Upper lobe of left lung (tissue), 6 donors: ENCODE measurements at regions not wholly inside any gene's neighbourhood (a gene's known extent, or its start where the extent isn't known, plus 50 kb on each side); places are given as distances from the start of the nearest gene placed in this dataset.
"Not testable (repeated sequence)": the region's sequence is repeated elsewhere in the genome, so short reads cannot be mapped to it uniquely, and the experiment has no call there.

Source experiments
- ATAC-seq, 2 donors: fragments of 200-7000 bp; cut with Tn5 transposase; one replicate each; pipeline ENCODE4 v1.9.1; 2022; ENCODE audit warnings: mild to moderate bottlenecking in 2 of 2, moderate library complexity in 2 of 2; ENCODE audit not compliant: low FRiP score in 2 of 2
- DNase-seq, 2 donors: peaks; one replicate each; pipeline ENCODE4 v3.0.0-alpha.2; 2019 to 2020
- H3K27ac ChIP-seq, 4 donors: fragments of 200-600 bp; sonication (generic); one replicate each; pipeline ENCODE4 v1.5.1; 2016 to 2019
- H3K27me3 ChIP-seq, 4 donors: fragments of 200-600 bp; sonication (generic); one replicate each; pipeline ENCODE4 v1.5.1; 2017 to 2019
- H3K36me3 ChIP-seq, 4 donors: fragments of 200-600 bp; sonication (generic); one replicate each; pipeline ENCODE4 v1.5.1; 2016 to 2019
- H3K4me1 ChIP-seq, 4 donors: fragments of 200-600 bp; sonication (generic); one replicate each; pipeline ENCODE4 v1.5.1; 2018 to 2019
- H3K4me3 ChIP-seq, 4 donors: fragments of 200-600 bp; sonication (generic); one replicate each; pipeline ENCODE4 v1.5.1; 2017 to 2019; ENCODE audit warnings: mild to moderate bottlenecking in 2 of 4, moderate library complexity in 1 of 4
- H3K9me3 ChIP-seq, 4 donors: fragments of 200-600 bp; sonication (generic); one replicate each; pipeline ENCODE4 v1.5.1; 2018 to 2019
- EP300 ChIP-seq, 4 donors: sonication (generic); formaldehyde crosslinking; IDR thresholded peaks; one replicate each; pipeline ENCODE4 v1.5.1; 2017; ENCODE audit warnings: antibody characterized with exemption in 4 of 4, control low read depth in 2 of 4
- POLR2A ChIP-seq, 4 donors: fragments of 450-650 bp; IDR thresholded peaks; one replicate each; pipeline ENCODE4 v1.5.1; 2016 to 2017; ENCODE audit warnings: antibody characterized with exemption in 4 of 4, mild to moderate bottlenecking in 2 of 4
- POLR2AphosphoS5 ChIP-seq, 2 donors: sonication (generic); formaldehyde crosslinking; IDR thresholded peaks; one replicate each; pipeline ENCODE4 v1.5.1; 2017; ENCODE audit warnings: antibody characterized with exemption in 2 of 2
- WGBS, 2 donors: methylation state at CpG; one replicate each; pipeline ENCODE4 v1.1.5; 2017 to 2018; 5-methylcytosine and 5-hydroxymethylcytosine counted together
- TF ChIP-seq, protein P1 (sequence below), 6 experiments: fragments of 450-650 bp in 4 of 6; fragments of 200-600 bp in 2 of 6; sonication (generic) in 2 of 6; IDR thresholded peaks; one replicate each; pipeline ENCODE4 v1.5.1; 2016 to 2019; ENCODE audit warnings: antibody characterized with exemption in 6 of 6
- donor health status: DM: no; HTN: no; CAD: no; lungs with moderate emphysema.
- donor health status: DM: no; HTN: yes; CAD: no; lungs with severe emphysema.

DNA sequence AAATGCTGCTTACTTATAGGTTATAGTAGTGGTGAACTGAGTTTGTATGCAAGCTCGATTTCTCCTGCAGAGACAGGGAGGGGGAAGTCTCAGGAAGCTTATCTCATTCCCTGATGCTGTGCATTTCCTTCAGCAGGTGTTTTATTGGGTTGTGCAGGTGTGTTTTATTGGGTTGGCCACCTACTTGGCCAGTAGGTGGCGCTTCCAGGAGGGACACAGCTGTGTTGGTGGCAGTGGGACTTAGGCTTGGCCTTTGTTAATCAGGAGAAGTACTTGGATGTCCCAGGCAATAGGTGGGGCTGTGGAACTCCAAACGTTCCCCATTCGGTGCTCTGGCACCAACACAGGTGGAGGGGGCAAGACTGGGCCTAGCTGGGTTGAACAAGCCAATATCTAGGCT lies 196.0 kb upstream of the DCAF8L1 start:
- ATAC-seq: no peak
- TF ChIP-seq, protein P1, sequence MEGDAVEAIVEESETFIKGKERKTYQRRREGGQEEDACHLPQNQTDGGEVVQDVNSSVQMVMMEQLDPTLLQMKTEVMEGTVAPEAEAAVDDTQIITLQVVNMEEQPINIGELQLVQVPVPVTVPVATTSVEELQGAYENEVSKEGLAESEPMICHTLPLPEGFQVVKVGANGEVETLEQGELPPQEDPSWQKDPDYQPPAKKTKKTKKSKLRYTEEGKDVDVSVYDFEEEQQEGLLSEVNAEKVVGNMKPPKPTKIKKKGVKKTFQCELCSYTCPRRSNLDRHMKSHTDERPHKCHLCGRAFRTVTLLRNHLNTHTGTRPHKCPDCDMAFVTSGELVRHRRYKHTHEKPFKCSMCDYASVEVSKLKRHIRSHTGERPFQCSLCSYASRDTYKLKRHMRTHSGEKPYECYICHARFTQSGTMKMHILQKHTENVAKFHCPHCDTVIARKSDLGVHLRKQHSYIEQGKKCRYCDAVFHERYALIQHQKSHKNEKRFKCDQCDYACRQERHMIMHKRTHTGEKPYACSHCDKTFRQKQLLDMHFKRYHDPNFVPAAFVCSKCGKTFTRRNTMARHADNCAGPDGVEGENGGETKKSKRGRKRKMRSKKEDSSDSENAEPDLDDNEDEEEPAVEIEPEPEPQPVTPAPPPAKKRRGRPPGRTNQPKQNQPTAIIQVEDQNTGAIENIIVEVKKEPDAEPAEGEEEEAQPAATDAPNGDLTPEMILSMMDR (IDR thresholded peaks at IDR 0.05): no peak
- TF ChIP-seq EP300 (IDR thresholded peaks at IDR 0.05) (no peak), POLR2AphosphoS5 (IDR thresholded peaks at IDR 0.05) (no peak), POLR2A (IDR thresholded peaks at IDR 0.05) (no peak)
- Histone ChIP-seq H3K27me3 (no peaks in the 10 kb centered on the region), H3K36me3 (no peaks in the 10 kb centered on the region), H3K27ac (no peak overlapping the region), H3K4me1 (no peaks in the 10 kb centered on the region), H3K4me3 (no peak overlapping the region), H3K9me3 (no peaks in the 10 kb centered on the region)
- DNase-seq: no peak
- WGBS, 2 donors: 38% methylated on average over 1 to 4 of the region's 4 CpGs

DNA sequence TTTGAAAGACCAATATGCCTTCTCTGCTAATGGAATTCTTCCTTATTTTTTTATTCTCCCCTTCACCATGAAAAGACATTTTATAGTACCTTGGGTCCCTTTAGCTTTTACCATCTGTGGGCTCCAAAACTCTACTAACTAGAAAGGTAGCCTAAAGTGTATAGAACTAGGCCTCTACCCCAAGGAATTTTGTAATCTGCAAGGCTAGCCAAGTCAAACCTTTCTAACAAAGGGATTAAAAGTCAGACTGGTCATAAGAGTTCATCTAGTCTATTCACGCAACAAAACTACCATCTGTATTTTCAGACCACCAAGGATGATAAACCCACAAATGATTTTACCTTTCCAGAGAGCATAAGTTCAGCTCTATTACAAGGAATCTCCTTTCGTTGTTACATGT lies 189.5 kb upstream of the DCAF8L1 start:
- no peaks in the 10 kb centered on the region for H3K27me3 ChIP-seq
- 82 to 94% methylated on average over 2 of the region's 2 CpGs for WGBS, 2 donors
- H3K36me3 ChIP-seq: no peaks in the 10 kb centered on the region
- H3K4me1 ChIP-seq: no peaks in the 10 kb centered on the region
- no peak for ATAC-seq
- no peak for DNase-seq
- TF ChIP-seq EP300 (IDR thresholded peaks at IDR 0.05) (no peak), POLR2AphosphoS5 (IDR thresholded peaks at IDR 0.05) (no peak), POLR2A (IDR thresholded peaks at IDR 0.05) (no peak)
- TF ChIP-seq, protein P1 (IDR thresholded peaks at IDR 0.05): no peak
- no peak overlapping the region for H3K4me3 ChIP-seq
- no peaks in the 10 kb centered on the region for H3K9me3 ChIP-seq
- H3K27ac ChIP-seq: no peak overlapping the region

DNA sequence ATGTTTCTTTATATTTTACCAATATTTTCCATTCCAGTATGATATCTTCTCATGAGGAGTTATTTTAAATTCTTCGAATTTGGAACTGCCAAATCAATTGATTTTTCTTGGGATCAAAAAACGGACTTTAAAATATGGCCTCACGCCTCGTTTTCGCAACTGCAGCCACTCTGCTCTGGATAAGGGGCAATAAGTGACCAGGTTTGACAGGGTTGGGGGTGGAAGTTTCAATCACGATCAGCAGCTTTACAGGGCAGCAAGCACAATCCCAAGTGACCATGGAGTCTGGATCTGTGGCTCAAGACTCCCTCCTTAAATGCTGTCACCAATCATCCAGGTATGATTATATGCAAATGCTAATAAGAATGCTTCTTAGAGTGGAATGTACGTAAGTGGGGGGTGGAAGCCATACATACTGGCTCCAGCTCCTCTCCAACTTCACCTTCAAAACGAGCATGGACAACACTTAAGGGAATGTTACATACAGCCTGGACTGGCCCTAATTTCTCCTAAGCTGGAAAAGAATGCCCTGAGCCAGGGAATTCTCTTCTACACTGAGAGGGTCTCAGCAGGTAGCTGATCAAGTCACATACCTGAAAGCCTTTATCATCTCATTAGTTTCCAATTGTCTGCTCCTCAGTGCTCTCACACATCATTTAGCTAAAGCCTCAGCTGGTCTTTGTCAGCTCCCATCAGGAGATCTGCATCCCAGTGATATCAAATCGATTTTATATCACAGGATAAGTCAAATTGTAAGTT lies 176.9 kb upstream of the DCAF8L1 start:
- ATAC-seq: no peak
- H3K9me3 ChIP-seq: no peaks in the 10 kb centered on the region
- H3K4me1 ChIP-seq: no peaks in the 10 kb centered on the region
- H3K27ac ChIP-seq: no peak overlapping the region
- TF ChIP-seq, protein P1 (IDR thresholded peaks at IDR 0.05): no peak
- TF ChIP-seq POLR2AphosphoS5 (IDR thresholded peaks at IDR 0.05) (no peak), POLR2A (IDR thresholded peaks at IDR 0.05) (no peak), EP300 (IDR thresholded peaks at IDR 0.05) (no peak)
- 61 to 70% methylated on average over 9 of the region's 9 CpGs for WGBS, 2 donors
- DNase-seq: no peak
- no peak overlapping the region for H3K4me3 ChIP-seq
- no peaks in the 10 kb centered on the region for H3K36me3 ChIP-seq
- no peaks in the 10 kb centered on the region for H3K27me3 ChIP-seq

DNA sequence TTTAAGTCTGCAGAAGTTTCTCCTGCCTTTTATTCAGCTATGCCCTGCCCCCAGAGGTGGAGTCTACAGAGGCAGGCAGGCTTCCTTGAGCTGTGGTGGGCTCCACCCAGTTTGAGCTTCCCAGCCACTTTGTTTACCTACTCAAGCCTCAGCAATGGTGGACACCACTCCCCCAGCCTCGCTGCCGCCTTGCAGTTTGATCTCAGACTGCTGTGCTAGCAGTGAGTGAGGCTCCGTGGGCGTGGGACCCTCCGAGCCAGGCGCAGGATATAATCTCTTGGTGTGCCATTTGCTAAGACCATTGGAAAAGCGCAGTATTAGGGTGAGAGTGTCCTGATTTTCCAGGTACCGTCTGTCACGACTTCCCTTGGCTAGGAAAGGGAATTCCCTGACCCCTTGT lies 171.0 kb upstream of the DCAF8L1 start:
- H3K27ac ChIP-seq, H3K4me1 ChIP-seq, H3K27me3 ChIP-seq, H3K9me3 ChIP-seq, ATAC-seq, H3K4me3 ChIP-seq, H3K36me3 ChIP-seq: not testable (repeated sequence)
- 87 to 100% methylated on average over 4 to 9 of the region's 9 CpGs for WGBS, 2 donors
- peak in 1 of 2 donors; percentile 3 for DNase-seq

DNA sequence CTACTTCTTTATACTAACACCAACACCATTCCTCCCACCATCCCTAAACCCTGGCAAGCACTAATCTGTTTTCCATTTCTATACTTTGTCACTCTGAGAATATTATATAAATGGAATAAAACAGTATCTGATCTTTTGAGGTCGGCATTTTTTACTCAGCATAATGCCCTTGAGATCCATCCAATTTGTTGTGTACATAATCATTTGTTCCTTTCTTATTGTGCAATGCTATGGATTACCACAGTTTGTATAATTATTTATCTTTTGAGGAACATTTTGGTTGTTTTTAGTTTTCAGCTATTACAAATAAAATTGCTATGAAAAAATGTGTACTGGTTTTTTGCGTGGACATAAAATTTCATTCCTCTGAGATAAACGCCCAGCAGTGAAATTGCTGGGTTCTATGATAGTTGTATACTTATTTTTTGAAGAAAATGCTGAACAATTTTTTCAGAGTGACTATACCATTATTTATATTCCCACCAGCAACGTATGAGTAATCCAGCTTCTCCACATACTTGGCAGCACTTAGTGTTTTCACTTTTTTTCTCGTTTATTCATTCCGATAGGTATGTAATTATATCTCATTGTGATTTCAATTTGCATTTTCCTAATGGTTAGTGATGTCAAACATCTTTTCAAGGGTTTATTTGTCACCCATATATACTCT lies 154.3 kb upstream of the DCAF8L1 start:
- 80% methylated on average over 6 of the region's 6 CpGs for WGBS, 2 donors
- ATAC-seq: no peak
- no peaks in the 10 kb centered on the region for H3K4me1 ChIP-seq

More for the DNA sequence above, 154.3 kb upstream of the DCAF8L1 start:
- no peaks in the 10 kb centered on the region for H3K36me3 ChIP-seq
- H3K4me3 ChIP-seq: no peak overlapping the region
- H3K27ac ChIP-seq: no peak overlapping the region
- no peaks in the 10 kb centered on the region for H3K9me3 ChIP-seq
- no peak for TF ChIP-seq POLR2A (IDR thresholded peaks at IDR 0.05)
- TF ChIP-seq, protein P1 (IDR thresholded peaks at IDR 0.05): no peak
- TF ChIP-seq POLR2AphosphoS5 (IDR thresholded peaks at IDR 0.05): no peak
- no peak for TF ChIP-seq EP300 (IDR thresholded peaks at IDR 0.05)
- DNase-seq: no peak
- H3K27me3 ChIP-seq: no peaks in the 10 kb centered on the region
